ENCODE measurements at regions not wholly inside any gene's neighbourhood (a gene's known extent, or its start where the extent isn't known, plus 50 kb on each side); places are given as distances from the start of the nearest gene placed in this dataset.
"Not testable (repeated sequence)": the region's sequence is repeated elsewhere in the genome, so short reads cannot be mapped to it uniquely, and the experiment has no call there.

DNA sequence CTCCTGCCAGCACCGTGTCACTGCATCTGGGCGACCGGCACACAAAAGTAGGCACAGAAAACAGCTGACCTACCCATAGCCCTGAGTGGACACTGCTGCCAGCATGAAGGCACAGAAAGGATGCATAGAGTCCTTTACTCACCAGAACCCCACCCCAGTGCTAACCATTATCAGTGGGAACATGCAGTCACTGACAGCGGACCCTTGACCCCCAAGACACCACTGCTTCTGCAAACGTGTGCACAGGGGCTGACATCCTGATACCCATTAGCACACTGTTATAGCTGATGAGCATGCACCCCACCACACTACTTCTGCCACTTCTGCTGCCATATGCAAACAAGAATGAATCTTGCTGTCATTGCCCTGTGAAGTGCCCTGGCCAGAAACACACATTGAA, 953.0 kb upstream of the NCAM2 start:
- no peak overlapping the region for H3K4me2 ChIP-seq (ENCODE audit: low read depth, low read length)
- no peaks in the 10 kb centered on the region for H3K9me2 ChIP-seq (replicated peaks; ENCODE audit: insufficient read depth, low read length)
- H3K27me3 ChIP-seq (replicated peaks; ENCODE audit: insufficient read depth, low read length): no peaks in the 10 kb centered on the region
- H4K20me1 ChIP-seq (ENCODE audit: insufficient read depth, low read length): no peaks in the 10 kb centered on the region
- no peak for DNase-seq
- no peak for TF ChIP-seq EZH2 (optimal IDR thresholded peaks at IDR 0.05; ENCODE audit: low read depth, low read length)
- no peak for TF ChIP-seq EZH2phosphoT487 (IDR thresholded peaks at IDR 0.05; ENCODE audit: low read length)
- TF ChIP-seq CTCF (IDR thresholded peaks at IDR 0.05; ENCODE audit: low read length): no peak
- H3K4me1 ChIP-seq (ENCODE audit: low read length): no peaks in the 10 kb centered on the region
- no peaks in the 10 kb centered on the region for H3K36me3 ChIP-seq (replicated peaks; ENCODE audit: insufficient read depth, low read length)
- no peak overlapping the region for H2AFZ ChIP-seq (ENCODE audit: low read length)
- no peak overlapping the region for H3K9ac ChIP-seq (ENCODE audit: low read length)
- no peaks in the 10 kb centered on the region for H3K9me3 ChIP-seq (replicated peaks; ENCODE audit: insufficient read depth, low read length)
- no peaks in the 10 kb centered on the region for H3K79me2 ChIP-seq (ENCODE audit: low read length)
- no peak overlapping the region for H3K4me3 ChIP-seq (ENCODE audit: low read length)
- H3F3A ChIP-seq (ENCODE audit: insufficient read depth, low read length): no peaks in the 10 kb centered on the region
- no peak overlapping the region for H3K27ac ChIP-seq (ENCODE audit: low read length)

DNA sequence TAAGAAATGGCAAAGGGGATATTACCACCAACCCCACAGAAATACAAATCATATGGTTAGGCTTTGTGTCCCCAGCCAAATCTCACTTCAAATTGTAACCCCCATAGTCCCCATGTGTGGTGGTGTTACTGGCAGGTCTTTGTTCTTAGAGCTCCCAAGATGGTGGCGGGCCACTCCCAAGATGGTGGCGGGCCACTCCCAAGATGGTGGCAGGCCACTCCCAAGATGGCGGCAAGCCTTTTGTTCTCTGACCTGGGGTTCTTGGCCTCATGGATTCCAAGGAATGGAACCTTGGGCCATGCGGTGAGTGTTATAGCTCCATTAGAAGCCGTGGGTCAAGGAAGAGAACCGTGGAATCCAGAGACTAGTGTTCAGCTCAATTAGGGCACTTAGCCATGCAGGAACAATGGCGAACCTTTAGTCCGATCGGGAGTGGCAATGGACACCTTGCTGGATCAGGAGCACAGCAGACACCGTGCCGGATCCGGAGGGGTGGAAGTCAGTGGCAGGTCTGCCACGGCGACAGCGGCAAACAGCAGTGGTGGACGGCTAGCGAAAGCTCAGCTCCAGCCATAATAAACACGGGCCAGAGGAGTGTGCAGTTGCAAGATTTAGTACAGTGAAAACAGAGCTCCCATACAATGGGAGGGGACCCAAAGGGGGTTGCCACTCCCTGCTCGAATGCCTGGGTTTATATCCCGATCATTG, 949.9 kb upstream of the NCAM2 start:
- not testable (repeated sequence) for H3K27ac ChIP-seq (ENCODE audit: low read length); H3K9me2 ChIP-seq (replicated peaks; ENCODE audit: insufficient read depth, low read length); H3K4me1 ChIP-seq (ENCODE audit: low read length); H3K9me3 ChIP-seq (replicated peaks; ENCODE audit: insufficient read depth, low read length); H3K36me3 ChIP-seq (replicated peaks; ENCODE audit: insufficient read depth, low read length); H3F3A ChIP-seq (ENCODE audit: insufficient read depth, low read length); H3K4me2 ChIP-seq (ENCODE audit: low read depth, low read length); H3K27me3 ChIP-seq (replicated peaks; ENCODE audit: insufficient read depth, low read length); H3K79me2 ChIP-seq (ENCODE audit: low read length); H2AFZ ChIP-seq (ENCODE audit: low read length); H3K9ac ChIP-seq (ENCODE audit: low read length); DNase-seq; H3K4me3 ChIP-seq (ENCODE audit: low read length); H4K20me1 ChIP-seq (ENCODE audit: insufficient read depth, low read length)

GRCh38 chr21:20083336-20083735, 914.9 kb upstream of the NCAM2 start:
- TF ChIP-seq CTCF (IDR thresholded peaks at IDR 0.05; ENCODE audit: low read length) (no peak), EZH2phosphoT487 (IDR thresholded peaks at IDR 0.05; ENCODE audit: low read length) (no peak), EZH2 (optimal IDR thresholded peaks at IDR 0.05; ENCODE audit: low read depth, low read length) (no peak)
- DNase-seq: no peak
- no peaks in the 10 kb centered on the region for H3K27me3 ChIP-seq (replicated peaks; ENCODE audit: insufficient read depth, low read length)
- H3K4me1 ChIP-seq (ENCODE audit: low read length): no peaks in the 10 kb centered on the region
- H3K79me2 ChIP-seq (ENCODE audit: low read length): no peaks in the 10 kb centered on the region
- H3K4me2 ChIP-seq (ENCODE audit: low read depth, low read length): no peak overlapping the region
- H4K20me1 ChIP-seq (ENCODE audit: insufficient read depth, low read length): no peaks in the 10 kb centered on the region; the same call in 1 of the 2 replicates
- no peaks in the 10 kb centered on the region for H3F3A ChIP-seq (ENCODE audit: insufficient read depth, low read length)
- H3K27ac ChIP-seq (ENCODE audit: low read length): no peak overlapping the region
- no peak overlapping the region for H3K9ac ChIP-seq (ENCODE audit: low read length)
- no peaks in the 10 kb centered on the region for H3K36me3 ChIP-seq (replicated peaks; ENCODE audit: insufficient read depth, low read length)
- H3K9me3 ChIP-seq (replicated peaks; ENCODE audit: insufficient read depth, low read length): no peaks in the 10 kb centered on the region
- H3K9me2 ChIP-seq (replicated peaks; ENCODE audit: insufficient read depth, low read length): no peaks in the 10 kb centered on the region
- no peak overlapping the region for H2AFZ ChIP-seq (ENCODE audit: low read length)
- no peak overlapping the region for H3K4me3 ChIP-seq (ENCODE audit: low read length)

- no peaks in the 10 kb centered on the region for H3K27me3 ChIP-seq (replicated peaks; ENCODE audit: insufficient read depth, low read length)
- H3K9me3 ChIP-seq (replicated peaks; ENCODE audit: insufficient read depth, low read length): no peaks in the 10 kb centered on the region
- TF ChIP-seq EZH2phosphoT487 (IDR thresholded peaks at IDR 0.05; ENCODE audit: low read length): no peak
- TF ChIP-seq EZH2 (optimal IDR thresholded peaks at IDR 0.05; ENCODE audit: low read depth, low read length): no peak
- no peak for TF ChIP-seq CTCF (IDR thresholded peaks at IDR 0.05; ENCODE audit: low read length)
- no peak overlapping the region for H3K4me2 ChIP-seq (ENCODE audit: low read depth, low read length)
- no peaks in the 10 kb centered on the region; the same call in 1 of the 2 replicates for H4K20me1 ChIP-seq (ENCODE audit: insufficient read depth, low read length)
- no peak overlapping the region for H3K4me3 ChIP-seq (ENCODE audit: low read length)
- no peaks in the 10 kb centered on the region for H3K4me1 ChIP-seq (ENCODE audit: low read length)
- H3K79me2 ChIP-seq (ENCODE audit: low read length): no peaks in the 10 kb centered on the region
- no peak overlapping the region for H3K9ac ChIP-seq (ENCODE audit: low read length)
- DNase-seq: peak; percentile 9
- no peaks in the 10 kb centered on the region for H3K36me3 ChIP-seq (replicated peaks; ENCODE audit: insufficient read depth, low read length)
- H3F3A ChIP-seq (ENCODE audit: insufficient read depth, low read length): no peaks in the 10 kb centered on the region
- no peak overlapping the region for H2AFZ ChIP-seq (ENCODE audit: low read length)
- H3K27ac ChIP-seq (ENCODE audit: low read length): no peak overlapping the region
- H3K9me2 ChIP-seq (replicated peaks; ENCODE audit: insufficient read depth, low read length): no peaks in the 10 kb centered on the region
Observed at GRCh38 chr21:20083925-20084324, 914.3 kb upstream of the NCAM2 start.

All from MM.1S (cell line).